ENCODE measurements at regions not wholly inside any gene's neighbourhood (a gene's known extent, or its start where the extent isn't known, plus 50 kb on each side); places are given as distances from the start of the nearest gene placed in this dataset.
"Not testable (repeated sequence)": the region's sequence is repeated elsewhere in the genome, so short reads cannot be mapped to it uniquely, and the experiment has no call there.

DNA sequence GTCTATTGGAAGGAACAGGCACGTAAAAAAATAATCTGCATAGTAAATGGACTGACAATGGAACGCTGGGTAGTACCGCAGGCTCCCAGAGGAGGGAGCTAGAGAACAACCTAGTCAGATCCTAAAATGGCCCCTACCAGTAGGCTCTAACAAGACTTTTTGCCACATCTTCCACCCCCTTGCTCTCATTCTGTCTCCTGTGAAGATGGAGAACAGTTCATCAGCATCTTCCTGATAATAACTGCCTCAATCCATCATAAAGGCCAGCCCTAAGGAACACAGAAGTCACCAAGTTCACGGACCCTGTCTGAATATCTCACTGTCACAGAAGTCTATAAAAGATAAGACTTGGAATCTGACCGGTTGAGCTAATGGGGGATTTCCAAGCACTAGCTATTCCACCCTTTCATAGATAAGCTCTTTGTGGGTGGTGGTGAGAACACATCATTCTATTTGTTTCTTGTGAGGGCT, 133.4 kb downstream of the SLC1A3 start:
- no peak overlapping the region for H3K4me3 Mint-ChIP-seq
- no peaks in the 10 kb centered on the region for H3K9me3 Mint-ChIP-seq
- peaks cover 10% of the 10 kb centered on the region for H3K4me1 Mint-ChIP-seq (ENCODE audit: low read depth)
- peak; percentile 78 for DNase-seq
- no peaks in the 10 kb centered on the region for H3K36me3 Mint-ChIP-seq (ENCODE audit: low read depth)
- H3K27ac Mint-ChIP-seq, result no peak overlapping the region
- H3K27me3 Mint-ChIP-seq, result peaks cover 36% of the 10 kb centered on the region

DNA sequence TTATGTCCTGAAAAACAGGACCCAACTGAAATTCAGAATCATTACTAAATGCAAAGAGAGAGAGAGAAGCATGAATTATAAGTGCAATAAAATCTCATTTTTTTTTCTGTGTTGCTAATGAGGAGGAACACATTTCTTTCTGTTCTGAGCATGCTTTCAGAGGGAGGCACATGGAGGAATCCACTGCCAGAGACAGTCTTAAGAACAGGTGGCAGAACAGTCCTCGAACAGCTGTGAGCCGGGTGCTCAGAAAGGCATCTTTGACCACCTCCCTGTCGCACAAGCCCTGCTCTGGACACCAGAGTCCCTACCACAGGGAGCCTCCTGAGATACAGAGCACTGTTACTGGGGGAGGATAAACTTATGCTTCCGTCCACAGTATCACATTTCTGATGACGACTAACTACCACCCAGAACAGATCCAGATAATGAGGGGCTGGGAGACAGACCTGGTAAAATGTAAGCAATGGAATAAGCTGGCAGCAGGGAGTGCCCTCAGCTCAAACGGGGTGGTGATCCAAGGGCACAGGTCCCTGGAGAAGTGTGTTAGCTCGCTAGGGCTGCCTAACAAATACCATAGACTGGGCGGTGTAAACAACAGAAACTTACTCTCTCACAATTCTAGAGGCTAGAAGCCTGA, 134.0 kb downstream of the SLC1A3 start:
- no peak for DNase-seq
- Mint-ChIP-seq H3K4me1 (ENCODE audit: low read depth) (peaks cover 15% of the 10 kb centered on the region), H3K4me3 (no peak overlapping the region), H3K36me3 (ENCODE audit: low read depth) (no peaks in the 10 kb centered on the region), H3K9me3 (no peaks in the 10 kb centered on the region), H3K27me3 (peaks cover 42% of the 10 kb centered on the region), H3K27ac (no peak overlapping the region)

GRCh38 chr5:36741128-36741527, 134.7 kb downstream of the SLC1A3 start:
- Mint-ChIP-seq H3K27me3 (peaks cover 49% of the 10 kb centered on the region), H3K9me3 (no peaks in the 10 kb centered on the region), H3K27ac (no peak overlapping the region), H3K36me3 (ENCODE audit: low read depth) (no peaks in the 10 kb centered on the region), H3K4me1 (ENCODE audit: low read depth) (peaks cover 17% of the 10 kb centered on the region), H3K4me3 (no peak overlapping the region)
- no peak for DNase-seq

GRCh38 chr5:36743891-36744772, 132.4 kb upstream of the NIPBL start:
- Mint-ChIP-seq H3K4me3 (peak overlapping the region; percentile 81), H3K36me3 (ENCODE audit: low read depth) (no peaks in the 10 kb centered on the region), H3K27ac (no peak overlapping the region), H3K4me1 (ENCODE audit: low read depth) (peaks cover 17% of the 10 kb centered on the region), H3K9me3 (no peaks in the 10 kb centered on the region), H3K27me3 (peaks cover 59% of the 10 kb centered on the region)
- no peak for DNase-seq

- Mint-ChIP-seq H3K4me1 (ENCODE audit: low read depth) (peaks cover 14% of the 10 kb centered on the region), H3K27ac (no peak overlapping the region)
Observed at GRCh38 chr5:36744773-36745589, 131.6 kb upstream of the NIPBL start.

DNA sequence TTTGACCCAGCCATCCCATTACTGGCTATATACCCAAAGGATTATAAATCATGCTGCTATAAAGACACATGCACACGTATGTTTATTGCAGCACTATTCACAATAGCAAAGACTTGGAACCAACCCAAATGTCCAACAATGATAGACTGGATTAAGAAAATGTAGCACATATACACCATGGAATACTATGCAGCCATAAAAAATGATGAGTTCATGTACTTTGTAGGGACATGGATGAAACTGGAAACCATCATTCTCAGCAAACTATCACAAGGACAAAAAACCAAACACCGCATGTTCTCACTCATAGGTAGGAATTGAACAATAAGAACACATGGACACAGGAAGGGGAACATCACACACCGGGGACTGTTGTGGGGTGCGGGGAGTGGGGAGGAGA, 128.8 kb upstream of the NIPBL start:
- not testable (repeated sequence) for H3K4me3 Mint-ChIP-seq
- H3K4me1 Mint-ChIP-seq (ENCODE audit: low read depth), result peaks cover 14% of the 10 kb centered on the region
- H3K27me3 Mint-ChIP-seq, result peaks cover 56% of the 10 kb centered on the region

More at GRCh38 chr5:36744773-36745589, 131.6 kb upstream of the NIPBL start:
- no peaks in the 10 kb centered on the region for H3K9me3 Mint-ChIP-seq
- peaks cover 61% of the 10 kb centered on the region for H3K27me3 Mint-ChIP-seq
- H3K4me3 Mint-ChIP-seq, result peak overlapping the region; percentile 81
- DNase-seq, result peak; percentile 58
- H3K36me3 Mint-ChIP-seq (ENCODE audit: low read depth), result no peaks in the 10 kb centered on the region

GRCh38 chr5:36751886-36752285, 124.7 kb upstream of the NIPBL start:
- Mint-ChIP-seq H3K36me3 (ENCODE audit: low read depth) (no peaks in the 10 kb centered on the region), H3K27ac (no peak overlapping the region), H3K27me3 (peaks cover 18% of the 10 kb centered on the region), H3K4me1 (ENCODE audit: low read depth) (no peaks in the 10 kb centered on the region), H3K9me3 (no peaks in the 10 kb centered on the region), H3K4me3 (no peak overlapping the region)
- no peak for DNase-seq

More for the DNA sequence above, 128.8 kb upstream of the NIPBL start:
- not testable (repeated sequence) for H3K27ac Mint-ChIP-seq; DNase-seq; H3K9me3 Mint-ChIP-seq; H3K36me3 Mint-ChIP-seq (ENCODE audit: low read depth)

- Mint-ChIP-seq H3K4me1 (ENCODE audit: low read depth) (no peaks in the 10 kb centered on the region), H3K4me3 (no peak overlapping the region), H3K27ac (no peak overlapping the region), H3K36me3 (ENCODE audit: low read depth) (no peaks in the 10 kb centered on the region), H3K9me3 (no peaks in the 10 kb centered on the region), H3K27me3 (no peaks in the 10 kb centered on the region)
- no peak for DNase-seq
Observed at GRCh38 chr5:36755342-36755741, 121.2 kb upstream of the NIPBL start.

GRCh38 chr5:36755920-36756488, 120.6 kb upstream of the NIPBL start:
- DNase-seq, result no peak
- Mint-ChIP-seq H3K36me3 (ENCODE audit: low read depth) (no peaks in the 10 kb centered on the region), H3K27ac (no peak overlapping the region), H3K27me3 (no peaks in the 10 kb centered on the region), H3K4me3 (no peak overlapping the region), H3K9me3 (no peaks in the 10 kb centered on the region), H3K4me1 (ENCODE audit: low read depth) (no peaks in the 10 kb centered on the region)

- Mint-ChIP-seq H3K4me3 (no peak overlapping the region), H3K9me3 (no peaks in the 10 kb centered on the region), H3K4me1 (ENCODE audit: low read depth) (no peaks in the 10 kb centered on the region), H3K27ac (no peak overlapping the region), H3K27me3 (no peaks in the 10 kb centered on the region), H3K36me3 (ENCODE audit: low read depth) (no peaks in the 10 kb centered on the region)
- no peak for DNase-seq
Observed at GRCh38 chr5:36756848-36757247, 119.7 kb upstream of the NIPBL start.

DNA sequence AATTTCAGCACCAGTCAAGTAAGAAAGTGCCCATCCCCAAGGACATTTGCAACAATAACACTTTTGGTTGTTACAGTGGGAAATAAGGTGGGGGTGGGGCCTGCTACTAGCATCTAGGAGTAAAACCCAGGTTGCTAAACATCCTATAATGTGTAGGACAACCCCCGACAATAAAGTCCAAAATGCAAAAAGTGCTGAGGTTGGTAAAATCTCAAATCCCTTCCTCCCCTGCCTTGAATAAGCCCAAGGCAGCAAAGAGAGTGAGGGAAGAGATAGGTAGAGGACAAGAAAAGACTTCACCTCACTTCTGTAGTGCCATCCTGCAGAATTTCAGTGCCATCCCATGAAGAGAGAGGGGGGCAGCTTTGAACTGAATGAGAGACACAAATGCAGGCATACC, 117.5 kb upstream of the NIPBL start:
- Mint-ChIP-seq H3K27ac (no peak overlapping the region), H3K4me3 (no peak overlapping the region), H3K27me3 (no peaks in the 10 kb centered on the region), H3K9me3 (no peaks in the 10 kb centered on the region), H3K4me1 (ENCODE audit: low read depth) (no peaks in the 10 kb centered on the region), H3K36me3 (ENCODE audit: low read depth) (no peaks in the 10 kb centered on the region)
- DNase-seq, result no peak

DNA sequence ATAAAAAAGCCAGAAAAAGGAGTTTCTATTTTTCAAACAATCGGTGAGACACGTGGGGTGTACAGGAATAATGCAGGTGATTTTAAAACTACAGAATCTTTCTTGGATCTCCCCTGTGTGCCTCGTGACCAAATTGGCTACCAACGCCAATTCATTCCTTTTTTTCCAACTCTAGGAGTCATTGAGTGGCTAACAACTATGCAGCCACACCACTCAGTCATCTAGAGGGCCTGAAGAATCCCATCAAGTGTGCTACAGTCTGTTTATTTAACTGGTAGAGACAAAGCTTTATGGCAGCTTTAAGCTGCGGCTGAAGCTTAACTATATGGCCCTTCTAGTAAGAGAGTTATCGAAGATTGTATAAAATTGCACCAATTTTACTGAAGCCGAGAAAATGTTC, 113.1 kb upstream of the NIPBL start:
- no peak for DNase-seq
- Mint-ChIP-seq H3K27ac (no peak overlapping the region), H3K4me1 (ENCODE audit: low read depth) (no peaks in the 10 kb centered on the region), H3K27me3 (peaks cover 10% of the 10 kb centered on the region), H3K9me3 (peaks cover 5% of the 10 kb centered on the region), H3K4me3 (no peak overlapping the region), H3K36me3 (ENCODE audit: low read depth) (no peaks in the 10 kb centered on the region)

DNA sequence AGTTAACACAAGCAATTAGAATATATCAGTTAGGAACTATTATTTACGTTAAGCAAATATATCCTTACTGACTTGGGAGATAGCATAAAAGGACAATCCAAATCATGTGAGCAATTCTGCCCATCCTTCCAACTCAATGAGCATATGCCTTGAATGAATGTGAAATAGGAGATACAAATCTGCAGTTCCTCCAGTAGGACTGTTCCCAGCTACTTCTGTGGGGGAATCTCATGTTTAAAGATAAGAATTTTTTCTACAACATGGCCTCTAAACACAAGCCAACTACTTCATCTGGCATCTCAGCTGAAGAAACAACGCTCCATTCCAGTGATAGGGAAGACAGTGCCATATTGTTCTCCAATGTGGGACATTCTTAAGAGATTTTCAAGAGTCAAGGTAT, 110.7 kb upstream of the NIPBL start:
- Mint-ChIP-seq H3K27ac (no peak overlapping the region), H3K9me3 (peaks cover 5% of the 10 kb centered on the region), H3K4me3 (no peak overlapping the region), H3K4me1 (ENCODE audit: low read depth) (no peaks in the 10 kb centered on the region), H3K36me3 (ENCODE audit: low read depth) (no peaks in the 10 kb centered on the region), H3K27me3 (peaks cover 10% of the 10 kb centered on the region)
- no peak for DNase-seq

GRCh38 chr5:36766981-36767380, 109.6 kb upstream of the NIPBL start:
- Mint-ChIP-seq H3K36me3 (ENCODE audit: low read depth) (no peaks in the 10 kb centered on the region), H3K27me3 (peaks cover 10% of the 10 kb centered on the region), H3K9me3 (peaks cover 5% of the 10 kb centered on the region), H3K27ac (no peak overlapping the region), H3K4me1 (ENCODE audit: low read depth) (no peaks in the 10 kb centered on the region), H3K4me3 (no peak overlapping the region)
- no peak for DNase-seq

Measured in activated T-cell treated with anti-CD3 and anti-CD28 coated beads, Interleukin-2, amount 50 U/mL, for 24 hours (primary cell).